ENCODE measurements at regions not wholly inside any gene's neighbourhood (a gene's known extent, or its start where the extent isn't known, plus 50 kb on each side); places are given as distances from the start of the nearest gene placed in this dataset.

DNA sequence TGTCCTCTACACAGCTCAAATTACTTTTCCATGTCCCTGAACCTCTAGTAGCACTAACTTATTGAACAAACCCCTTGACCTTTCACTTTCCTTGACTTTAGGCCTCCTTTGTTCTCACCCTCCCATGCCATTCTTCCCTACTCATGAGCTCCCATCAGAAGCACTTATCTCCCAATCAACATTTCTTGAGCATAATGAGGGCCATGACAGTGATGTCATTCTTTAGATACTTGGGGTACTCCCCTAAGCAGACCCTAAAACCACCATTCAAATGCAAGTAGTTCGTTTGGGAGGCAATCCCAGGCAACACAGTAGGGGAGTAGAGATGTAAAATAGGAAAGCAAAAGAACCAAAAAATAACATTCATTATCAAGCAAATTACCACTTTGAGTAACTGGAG is 115.9 kb upstream of the ARHGAP28 start:
- TF ChIP-seq, protein P1, sequence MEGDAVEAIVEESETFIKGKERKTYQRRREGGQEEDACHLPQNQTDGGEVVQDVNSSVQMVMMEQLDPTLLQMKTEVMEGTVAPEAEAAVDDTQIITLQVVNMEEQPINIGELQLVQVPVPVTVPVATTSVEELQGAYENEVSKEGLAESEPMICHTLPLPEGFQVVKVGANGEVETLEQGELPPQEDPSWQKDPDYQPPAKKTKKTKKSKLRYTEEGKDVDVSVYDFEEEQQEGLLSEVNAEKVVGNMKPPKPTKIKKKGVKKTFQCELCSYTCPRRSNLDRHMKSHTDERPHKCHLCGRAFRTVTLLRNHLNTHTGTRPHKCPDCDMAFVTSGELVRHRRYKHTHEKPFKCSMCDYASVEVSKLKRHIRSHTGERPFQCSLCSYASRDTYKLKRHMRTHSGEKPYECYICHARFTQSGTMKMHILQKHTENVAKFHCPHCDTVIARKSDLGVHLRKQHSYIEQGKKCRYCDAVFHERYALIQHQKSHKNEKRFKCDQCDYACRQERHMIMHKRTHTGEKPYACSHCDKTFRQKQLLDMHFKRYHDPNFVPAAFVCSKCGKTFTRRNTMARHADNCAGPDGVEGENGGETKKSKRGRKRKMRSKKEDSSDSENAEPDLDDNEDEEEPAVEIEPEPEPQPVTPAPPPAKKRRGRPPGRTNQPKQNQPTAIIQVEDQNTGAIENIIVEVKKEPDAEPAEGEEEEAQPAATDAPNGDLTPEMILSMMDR (optimal IDR thresholded peaks at IDR 0.05 in 1 of 3, IDR thresholded peaks at IDR 0.05 in 1 of 3, conservative IDR thresholded peaks at IDR 0.05 in 1 of 3; ENCODE audit: extremely low read depth in 1 of 3, insufficient read depth in 2 of 3, low read length in 3 of 3): no peak
- no peak for TF ChIP-seq EZH2 (IDR thresholded peaks at IDR 0.05; ENCODE audit: low read length)
